HEK293T (cell line): ENCODE measurements at regions not wholly inside any gene's neighbourhood (a gene's known extent, or its start where the extent isn't known, plus 50 kb on each side); places are given as distances from the start of the nearest gene placed in this dataset.
"Not testable (repeated sequence)": the region's sequence is repeated elsewhere in the genome, so short reads cannot be mapped to it uniquely, and the experiment has no call there.

Experiments
- CTCF ChIA-PET: fragments of 350-600 bp; formaldehyde crosslinking; extraction: SDS; loops from one replicate; lab custom pipeline; 2021; ENCODE audit warnings: antibody characterized with exemption, inconsistent platforms; lab: Yijun Ruan, JAX
- POLR2A ChIA-PET: fragments of 350-600 bp; formaldehyde crosslinking; extraction: SDS; loops from one replicate; lab custom pipeline; 2020; ENCODE audit warnings: antibody characterized with exemption, inconsistent platforms; lab: Yijun Ruan, JAX
- DNase-seq: peaks from one replicate; pipeline ENCODE4 v3.0.0; 2012; ENCODE audit warnings: mixed read lengths; ENCODE audit errors: extremely low spot score
- ARNT ChIP-seq: fragments of 450-650 bp; IDR thresholded peaks from 2 replicates; pipeline ENCODE4 v1.6.1; 2017; ENCODE audit warnings: mild to moderate bottlenecking
- BHLHE40 ChIP-seq: fragments of 450-650 bp; IDR thresholded peaks from 2 replicates; pipeline ENCODE4 v1.6.1; 2016; ENCODE audit warnings: mild to moderate bottlenecking, moderate library complexity, borderline replicate concordance
- CTBP1 ChIP-seq: fragments of 450-650 bp; IDR thresholded peaks from 2 replicates; pipeline ENCODE4 v1.6.1; 2016; ENCODE audit warnings: borderline replicate concordance
- ELF4 ChIP-seq: fragments of 450-650 bp; IDR thresholded peaks from 2 replicates; pipeline ENCODE4 v1.6.1; 2017; ENCODE audit warnings: antibody characterized with exemption
- FOXA1 ChIP-seq: fragments of 450-650 bp; IDR thresholded peaks from 2 replicates; pipeline ENCODE4 v1.6.1; 2016; ENCODE audit warnings: mild to moderate bottlenecking
- FOXK2 ChIP-seq: fragments of 450-650 bp; IDR thresholded peaks from 2 replicates; pipeline ENCODE4 v1.6.1; 2016; ENCODE audit warnings: mild to moderate bottlenecking
- FOXM1 ChIP-seq: fragments of 450-650 bp; IDR thresholded peaks from 2 replicates; pipeline ENCODE4 v1.6.1; 2017; ENCODE audit warnings: mild to moderate bottlenecking, borderline replicate concordance
- HDGF ChIP-seq: fragments of 450-650 bp; IDR thresholded peaks from 2 replicates; pipeline ENCODE4 v1.6.1; 2017; ENCODE audit warnings: antibody characterized with exemption, borderline replicate concordance
- L3MBTL2 ChIP-seq: fragments of 450-650 bp; conservative IDR thresholded peaks from 2 replicates; pipeline ENCODE4 v1.6.1; 2016; ENCODE audit warnings: mild to moderate bottlenecking
- LEF1 ChIP-seq: fragments of 450-650 bp; IDR thresholded peaks from 2 replicates; pipeline ENCODE4 v1.6.1; 2017; ENCODE audit warnings: mild to moderate bottlenecking, borderline replicate concordance
- NFRKB ChIP-seq: fragments of 450-650 bp; IDR thresholded peaks from 2 replicates; pipeline ENCODE4 v1.6.1; 2016; ENCODE audit warnings: mild to moderate bottlenecking, moderate library complexity
- PKNOX1 ChIP-seq: fragments of 450-650 bp; IDR thresholded peaks from 2 replicates; pipeline ENCODE4 v1.6.1; 2016
- SP1 ChIP-seq: fragments of 450-650 bp; IDR thresholded peaks from 2 replicates; pipeline ENCODE4 v1.6.1; 2017
- SUZ12 ChIP-seq: fragments of 450-650 bp; IDR thresholded peaks from 2 replicates; pipeline ENCODE4 v1.6.1; 2016; ENCODE audit warnings: mild to moderate bottlenecking
- TARDBP ChIP-seq: fragments of 450-650 bp; IDR thresholded peaks from 2 replicates; pipeline ENCODE4 v1.6.1; 2016
- ZNF384 ChIP-seq: fragments of 450-650 bp; IDR thresholded peaks from 2 replicates; pipeline ENCODE4 v1.6.1; 2016

DNA sequence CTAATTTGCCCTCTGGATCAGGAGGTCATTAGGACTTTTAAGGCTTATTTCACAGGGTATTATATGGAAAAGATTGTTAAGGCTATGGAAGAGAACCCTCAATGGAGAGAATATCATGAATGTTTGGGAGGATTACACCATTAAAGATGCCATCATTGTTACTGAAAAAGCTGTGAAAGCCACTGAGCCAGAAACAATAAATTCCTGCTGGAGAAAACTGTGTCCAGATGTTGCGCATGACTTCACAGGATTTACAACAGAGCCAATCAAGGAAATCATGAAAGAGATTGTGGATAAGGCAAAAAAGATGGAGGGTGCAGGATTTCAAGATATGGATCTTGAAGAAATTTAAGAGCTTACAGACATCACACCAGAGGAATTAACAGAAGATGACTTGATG is 798.3 kb upstream of the SLC35B3 start:
- no peak for TF ChIP-seq ZNF384
- no peak for TF ChIP-seq SP1
- no peak for TF ChIP-seq CTBP1
- TF ChIP-seq SUZ12 = no peak
- no peak for TF ChIP-seq NFRKB
- no peak for TF ChIP-seq FOXM1
- TF ChIP-seq PKNOX1 = no peak
- TF ChIP-seq LEF1 = no peak
- no peak for TF ChIP-seq BHLHE40
- no peak for TF ChIP-seq HDGF
- no peak for TF ChIP-seq FOXA1
- TF ChIP-seq L3MBTL2 = no peak
- TF ChIP-seq ELF4 = no peak
- no peak for TF ChIP-seq TARDBP
- no peak for TF ChIP-seq FOXK2
- no peak for TF ChIP-seq ARNT
- no peak for DNase-seq
- POLR2A ChIA-PET = interaction anchor here (0.9 kb wide), 1 partner anchor 76 kb away, joined by 3 read pairs; no protein-coding TSS in a partner anchor
- CTCF ChIA-PET = no interaction called here

GRCh38 chr6:9233226-9233625 is 797.9 kb upstream of the SLC35B3 start:
- POLR2A ChIA-PET = interaction anchor here (0.9 kb wide), 1 partner anchor 76 kb away, joined by 3 read pairs; no protein-coding TSS in a partner anchor
- CTCF ChIA-PET = no interaction called here
- no peak for DNase-seq
- TF ChIP-seq TARDBP (no peak), PKNOX1 (no peak), SUZ12 (no peak), FOXM1 (no peak), SP1 (no peak), ZNF384 (no peak), FOXK2 (no peak), ELF4 (no peak), L3MBTL2 (no peak), LEF1 (no peak), BHLHE40 (no peak), NFRKB (no peak), HDGF (no peak), FOXA1 (no peak)

DNA sequence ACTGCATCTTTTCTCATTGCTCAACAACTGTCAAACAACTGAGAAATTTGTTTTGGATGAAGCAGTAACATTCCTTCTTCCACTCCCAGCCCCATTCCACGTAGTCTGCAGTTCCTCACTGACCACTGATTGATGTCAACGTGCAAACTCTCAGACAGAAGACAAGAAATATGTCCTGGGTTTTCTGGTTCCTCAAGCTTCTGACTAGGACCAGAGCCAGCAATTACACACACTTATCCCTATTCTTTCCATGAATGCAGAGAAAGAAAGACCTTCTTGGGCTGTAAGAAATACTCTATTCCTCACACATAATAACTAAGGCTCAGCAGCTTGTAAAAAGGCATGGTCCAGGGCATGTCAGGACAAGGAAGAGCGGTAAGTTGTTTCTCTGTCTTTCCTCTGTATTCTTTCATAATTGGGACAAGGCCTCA is 790.1 kb upstream of the SLC35B3 start:
- ChIA-PET POLR2A (no interaction called here), CTCF (no interaction called here)
- no peak for DNase-seq
- TF ChIP-seq ZNF384 (no peak), BHLHE40 (no peak), FOXA1 (no peak), HDGF (no peak), CTBP1 (no peak), ARNT (no peak), TARDBP (no peak)

- POLR2A ChIA-PET = no interaction called here
Observed at GRCh38 chr6:9224539-9224938, 789.2 kb upstream of the SLC35B3 start.

DNA sequence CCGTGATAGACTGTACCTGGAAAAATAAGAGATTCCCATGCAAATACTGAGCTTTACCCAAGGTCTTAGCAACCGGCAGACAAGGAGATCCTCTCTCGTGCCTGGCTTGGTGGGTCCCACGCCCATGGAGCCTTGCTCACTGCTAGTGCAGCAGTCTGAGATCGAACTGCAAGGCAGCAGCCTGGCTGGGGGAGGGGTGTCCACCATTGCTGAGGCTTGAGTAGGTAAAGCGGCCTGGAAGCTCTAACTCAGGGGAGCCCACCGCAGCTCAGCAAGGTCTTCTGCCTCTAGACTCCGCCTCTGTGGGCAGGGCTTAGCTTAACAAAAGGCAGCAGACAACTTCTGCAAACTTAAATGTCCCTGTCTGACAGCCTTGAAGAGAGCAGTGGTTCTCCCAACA is 778.4 kb upstream of the SLC35B3 start:
- POLR2A ChIA-PET, CTCF ChIA-PET, DNase-seq: not testable (repeated sequence)

More at GRCh38 chr6:9224539-9224938, 789.2 kb upstream of the SLC35B3 start:
- CTCF ChIA-PET = no interaction called here
- no peak for DNase-seq
- no peak for TF ChIP-seq ELF4

- POLR2A ChIA-PET = no interaction called here
- DNase-seq = no peak
- TF ChIP-seq PKNOX1 (no peak), NFRKB (no peak), FOXM1 (no peak), SUZ12 (no peak), HDGF (no peak), FOXA1 (no peak), FOXK2 (no peak), ZNF384 (no peak), LEF1 (no peak), CTBP1 (no peak), SP1 (no peak), ELF4 (no peak), BHLHE40 (no peak), TARDBP (no peak), L3MBTL2 (no peak), ARNT (no peak)
- CTCF ChIA-PET = no interaction called here
Observed at GRCh38 chr6:9208966-9209365, 773.6 kb upstream of the SLC35B3 start.

- TF ChIP-seq L3MBTL2 = no peak
- no peak for TF ChIP-seq PKNOX1
- TF ChIP-seq ZNF384 = no peak
- TF ChIP-seq FOXM1 = no peak
- TF ChIP-seq CTBP1 = no peak
- no peak for TF ChIP-seq BHLHE40
- no peak for TF ChIP-seq FOXK2
- CTCF ChIA-PET = interaction anchor here (0.5 kb wide), 1 partner anchor 1208 kb away, joined by 3 read pairs; no protein-coding TSS in a partner anchor
- no peak for DNase-seq
- POLR2A ChIA-PET = no interaction called here
Observed at GRCh38 chr6:9205645-9206044, 770.3 kb upstream of the SLC35B3 start.
